ENCODE measurements at regions not wholly inside any gene's neighbourhood (a gene's known extent, or its start where the extent isn't known, plus 50 kb on each side); places are given as distances from the start of the nearest gene placed in this dataset.

- FAIRE-seq, result no peak
Measured at GRCh38 chr9:93372391-93372790, 79.1 kb upstream of the FAM120A start.

- FAIRE-seq, result peak; percentile 44
Measured at GRCh38 chr9:93376411-93376810, 75.1 kb upstream of the FAM120A start.

DNA sequence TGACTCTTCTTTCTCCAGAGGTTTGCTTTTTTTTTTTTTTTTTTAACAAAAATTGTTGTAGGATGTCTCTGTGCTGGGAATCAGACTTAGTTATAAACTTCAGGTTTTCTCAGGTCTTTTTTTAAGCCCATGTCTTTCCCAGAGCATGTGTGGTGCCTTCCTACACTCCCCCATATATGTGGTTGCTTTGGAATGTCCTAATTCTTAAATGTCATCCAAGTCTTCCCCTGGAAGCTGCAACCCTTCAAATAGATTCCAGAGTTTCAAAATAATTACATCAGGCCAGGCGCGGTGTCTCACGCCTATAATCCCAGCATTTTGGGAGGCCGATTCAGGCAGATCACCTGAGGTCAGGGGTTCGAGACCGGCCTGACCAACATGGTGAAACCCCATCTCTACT lies 73.2 kb upstream of the FAM120A start:
- FAIRE-seq, result no peak

DNA sequence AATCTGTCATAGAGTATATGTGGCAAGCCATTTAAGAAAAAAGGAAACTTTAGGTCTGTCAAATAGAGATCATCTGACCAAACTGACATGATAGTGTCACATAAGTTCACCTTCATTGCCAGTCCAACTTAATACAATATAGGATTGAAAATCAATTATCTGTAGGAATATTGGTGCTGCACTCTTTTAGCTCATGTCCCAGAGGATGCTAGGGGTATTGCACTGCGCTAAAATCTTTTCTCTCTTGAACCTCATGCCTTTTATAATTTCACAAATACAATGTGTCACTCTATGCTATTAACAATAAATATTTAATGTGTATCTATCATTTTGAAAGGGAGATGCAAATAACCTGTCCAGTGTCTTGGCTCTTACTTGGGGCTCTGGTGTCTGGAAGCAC lies 72.4 kb upstream of the FAM120A start:
- no peak for FAIRE-seq

GRCh38 chr9:93380410-93381060 lies 71.0 kb upstream of the FAM120A start:
- no peak for FAIRE-seq

DNA sequence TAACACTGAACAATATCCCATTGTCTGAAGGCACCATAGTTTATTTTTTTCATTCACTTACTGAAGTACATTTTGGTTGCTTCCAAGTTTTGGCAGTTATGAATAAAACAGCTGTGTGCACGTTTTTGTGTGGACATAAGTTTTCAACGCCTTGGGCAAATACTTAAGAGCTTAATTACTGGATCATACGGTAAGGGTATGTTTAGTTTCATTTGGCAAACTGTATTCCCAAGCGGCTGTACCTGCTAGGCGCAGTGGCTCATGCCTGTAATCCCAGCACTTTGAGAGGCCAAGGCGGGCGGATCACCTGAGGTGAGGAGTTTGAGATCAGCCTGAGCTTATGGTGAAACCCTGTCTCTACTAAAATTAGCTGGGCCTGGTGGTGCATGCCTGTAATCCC lies 63.7 kb upstream of the FAM120A start:
- no peak for FAIRE-seq

GRCh38 chr9:93390953-93391515 lies 60.5 kb upstream of the FAM120A start:
- FAIRE-seq, result no peak

DNA sequence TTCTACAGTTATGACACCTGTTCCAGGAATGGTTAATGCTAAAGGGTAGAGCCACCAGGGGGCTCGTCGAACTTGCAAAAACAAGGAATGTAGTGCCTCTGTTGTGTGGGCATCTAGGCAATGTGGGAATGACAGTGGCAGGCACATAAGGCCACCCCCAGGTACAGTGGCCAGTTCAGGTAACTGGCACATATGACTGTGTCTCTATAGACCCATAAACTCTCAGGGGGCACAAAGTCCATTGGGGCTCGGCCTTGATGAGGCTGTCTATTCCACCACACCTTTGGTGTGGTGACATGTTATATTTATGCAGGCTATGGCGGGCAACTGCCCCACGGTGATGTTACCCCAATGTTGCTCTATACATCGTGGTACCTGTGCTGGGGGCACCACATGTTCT lies 59.6 kb upstream of the FAM120A start:
- FAIRE-seq, result no peak

DNA sequence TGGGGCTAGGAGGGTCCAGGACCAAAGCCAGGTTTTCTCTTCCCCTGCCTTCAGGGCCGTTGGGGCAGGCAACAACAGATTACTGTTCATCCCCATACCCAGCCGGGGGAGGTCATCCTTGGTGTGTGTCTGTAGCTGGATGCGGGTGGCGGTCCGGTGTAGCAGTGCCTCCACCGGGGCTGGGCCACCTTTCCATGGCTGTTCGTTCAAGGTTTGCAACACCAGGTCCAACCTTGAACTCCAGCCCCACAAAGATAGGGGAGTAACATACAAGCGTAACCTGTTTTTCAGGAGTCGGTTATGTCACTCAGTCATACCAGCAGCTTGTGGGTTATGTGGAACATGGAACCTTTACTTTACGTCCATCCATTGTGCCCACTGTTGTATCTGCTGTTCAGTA lies 58.5 kb upstream of the FAM120A start:
- FAIRE-seq, result no peak
